GM12878 (cell line): ENCODE measurements at regions not wholly inside any gene's neighbourhood (a gene's known extent, or its start where the extent isn't known, plus 50 kb on each side); places are given as distances from the start of the nearest gene placed in this dataset.

Experiments used
- ATAC-seq: fragments of 200-7000 bp; cut with Tn5 transposase; 3 replicates; pipeline ENCODE4 v1.9.1; 2020; ENCODE audit warnings: mild to moderate bottlenecking, moderate library complexity
- BruUV-seq: library from RNA; stranded (reverse); fragments of 400-500 nt; replicated peaks from 2 replicates; lab custom pipeline; 2021; lab: Mats Ljungman, UMichigan
- CTCF ChIA-PET: fragments of 300-600 bp; sonication (Branson Sonifier 250); formaldehyde crosslinking; extraction: SDS; loops from one replicate; lab custom pipeline; 2021; ENCODE audit warnings: inconsistent platforms; lab: Yijun Ruan, JAX
- POLR2A ChIA-PET: fragments of 350-600 bp; formaldehyde crosslinking; extraction: SDS; loops from one replicate; lab custom pipeline; 2021; ENCODE audit warnings: inconsistent platforms; lab: Charles Lee
- RAD21 ChIA-PET: fragments of 300-600 bp; sonication (Branson Sonifier 250); formaldehyde crosslinking; loops from one replicate; lab custom pipeline; 2023; ENCODE audit warnings: antibody characterized with exemption; ENCODE audit not compliant: unreplicated experiment; lab: Charles Lee
- SMC1A ChIA-PET: fragments of 300-600 bp; sonication (Branson Sonifier 250); formaldehyde crosslinking; loops from one replicate; lab custom pipeline; 2023; ENCODE audit not compliant: unreplicated experiment, uncharacterized antibody; lab: Charles Lee
- DNase-seq: peaks from one replicate; pipeline ENCODE4 v3.0.0-alpha.2; 2011; ENCODE audit warnings: low read depth, low spot score
- FAIRE-seq: peaks from 3 replicates; lab custom pipeline; 2011; peaks lifted over from hg19 to GRCh38; lab: Jason Lieb, UNC
- H2AFZ ChIP-seq: 2 replicates; pipeline ENCODE4 v1.6.0; 2011; ENCODE audit warnings: low read depth, low read length, control low read depth; ENCODE audit not compliant: control insufficient read depth
- H3K27ac ChIP-seq: 2 replicates; pipeline ENCODE4 v1.5.1; 2011; ENCODE audit warnings: control low read depth; ENCODE audit not compliant: control insufficient read depth, insufficient read depth
- H3K27me3 ChIP-seq, 2 experiments: replicated peaks in 1 of 2; 2 replicates each; pipeline versions ENCODE4 v1.6.0 to v1.6.1; 2011; ENCODE audit warnings: low read length in 1 of 2; ENCODE audit not compliant: control insufficient read depth in 2 of 2, insufficient read depth in 2 of 2
- H3K36me3 ChIP-seq, 2 experiments: 2 replicates each; pipeline ENCODE4 v1.5.1; 2011; ENCODE audit warnings: low read length in 1 of 2; ENCODE audit not compliant: control insufficient read depth in 2 of 2, insufficient read depth in 2 of 2
- H3K4me1 ChIP-seq: 2 replicates; pipeline ENCODE4 v1.6.1; 2011; ENCODE audit warnings: mild to moderate bottlenecking, low read length, moderate library complexity, mixed read lengths; ENCODE audit not compliant: control insufficient read depth, insufficient read depth
- H3K4me2 ChIP-seq: 2 replicates; pipeline ENCODE4 v1.6.0; 2011; ENCODE audit warnings: control low read depth; ENCODE audit not compliant: control insufficient read depth, insufficient read depth
- H3K4me3 ChIP-seq: fragments of 200-600 bp; sonication (generic); 2 replicates; pipeline ENCODE4 v1.5.1; 2016
- H3K79me2 ChIP-seq: 2 replicates; pipeline ENCODE4 v1.6.0; 2011; ENCODE audit warnings: low read length; ENCODE audit not compliant: control insufficient read depth, insufficient read depth
- H3K9ac ChIP-seq: 2 replicates; pipeline ENCODE4 v1.8.0; 2011; ENCODE audit warnings: low read length, control low read depth, mixed read lengths; ENCODE audit not compliant: control insufficient read depth, insufficient read depth
- H3K9me3 ChIP-seq: replicated peaks from 3 replicates; pipeline ENCODE4 v1.5.1; 2011; ENCODE audit warnings: mild to moderate bottlenecking, low read length; ENCODE audit not compliant: control insufficient read depth, insufficient read depth
- H4K20me1 ChIP-seq: 2 replicates; pipeline ENCODE4 v1.6.0; 2011; ENCODE audit not compliant: control insufficient read depth, insufficient read depth
- CEBPZ ChIP-seq: fragments of 150-350 bp; IDR thresholded peaks from 2 replicates; pipeline ENCODE4 v1.6.1; 2016; ENCODE audit warnings: low read depth, low read length
- CTCF ChIP-seq, 3 experiments: IDR thresholded peaks in 2 of 3; conservative IDR thresholded peaks in 1 of 3; 2 replicates each; pipeline ENCODE4 v1.5.1; 2011; ENCODE audit warnings: low read depth in 3 of 3, low read length in 3 of 3, mild to moderate bottlenecking in 3 of 3, control low read depth in 2 of 3, moderate library complexity in 2 of 3, inconsistent platforms in 1 of 3, mixed read lengths in 1 of 3; ENCODE audit not compliant: control insufficient read depth in 2 of 3, insufficient read depth in 1 of 3; ENCODE audit errors: extremely low read depth in 1 of 3
- DPF2 ChIP-seq: fragments of 450-650 bp; IDR thresholded peaks from 2 replicates; pipeline ENCODE4 v1.6.1; 2017; ENCODE audit warnings: mild to moderate bottlenecking
- EP300 ChIP-seq, 2 experiments: fragments of 150-350 bp in 1 of 2; IDR thresholded peaks; 2 replicates each; pipeline ENCODE4 v1.6.1; 2011 to 2012; ENCODE audit warnings: low read depth in 2 of 2, low read length in 2 of 2, borderline replicate concordance in 1 of 2, improper control_type of control experiment in 1 of 2, inconsistent platforms in 1 of 2; ENCODE audit not compliant: control insufficient read depth in 1 of 2
- FOXK2 ChIP-seq: fragments of 450-650 bp; IDR thresholded peaks from 2 replicates; pipeline ENCODE4 v1.6.1; 2017; ENCODE audit warnings: mild to moderate bottlenecking, moderate library complexity
- GABPA ChIP-seq: IDR thresholded peaks from 2 replicates; pipeline ENCODE4 v1.6.1; 2014; ENCODE audit warnings: antibody characterized with exemption, low read depth, mild to moderate bottlenecking, inconsistent platforms
- IKZF2 ChIP-seq, 2 experiments: fragments of 450-650 bp; IDR thresholded peaks; 2 replicates each; pipeline ENCODE4 v1.6.1; 2017; ENCODE audit warnings: mild to moderate bottlenecking in 2 of 2, moderate library complexity in 2 of 2
- LARP7 ChIP-seq: fragments of 450-650 bp; IDR thresholded peaks from 2 replicates; pipeline ENCODE4 v1.6.1; 2017; ENCODE audit warnings: mild to moderate bottlenecking
- MYB ChIP-seq: fragments of 150-350 bp; IDR thresholded peaks from 2 replicates; pipeline ENCODE4 v1.6.1; 2014; ENCODE audit warnings: mild to moderate bottlenecking, low read depth, low read length, borderline replicate concordance
- NBN ChIP-seq: fragments of 450-650 bp; IDR thresholded peaks from 2 replicates; pipeline ENCODE4 v1.6.1; 2016
- NFIC ChIP-seq: IDR thresholded peaks from 2 replicates; pipeline ENCODE4 v1.6.1; 2012; ENCODE audit warnings: low read depth, mild to moderate bottlenecking, inconsistent platforms, low read length, moderate library complexity
- POLR2A ChIP-seq: IDR thresholded peaks from 2 replicates; pipeline ENCODE4 v1.6.1; 2011; ENCODE audit warnings: low read depth, mild to moderate bottlenecking, low read length
- ZBED1 ChIP-seq: IDR thresholded peaks from 2 replicates; pipeline ENCODE4 v1.6.1; 2016; ENCODE audit warnings: borderline replicate concordance
- WGBS: methylation state at CpG from one replicate; pipeline ENCODE4 v1.1.6; 2016; ENCODE audit warnings: low lambda C conversion rate; ENCODE audit not compliant: insufficient replicate concordance, insufficient coverage; ENCODE audit errors: missing lambda C conversion rate; 5-methylcytosine and 5-hydroxymethylcytosine counted together
- in situ Hi-C: fragments of 300-500 bp; cut with MboI; formaldehyde crosslinking; loops from 9 replicates; pipeline ENCODE4 v1.14.3; 2018; ENCODE audit warnings: mixed read lengths
- intact Hi-C: fragments of 100-400 bp; cut with micrococcal nuclease; formaldehyde crosslinking; loops from one replicate; pipeline ENCODE4 v1.14.2; 2022; ENCODE audit not compliant: unreplicated experiment
- TF ChIP-seq, protein P1 (sequence below): IDR thresholded peaks from 2 replicates; pipeline ENCODE4 v1.6.1; 2012; ENCODE audit warnings: low read depth, low read length, improper control_type of control experiment
- TF ChIP-seq, protein P2 (sequence below): fragments of 450-650 bp; IDR thresholded peaks from 2 replicates; pipeline ENCODE4 v1.6.1; 2017; ENCODE audit warnings: low read depth, mild to moderate bottlenecking, moderate library complexity
- TF ChIP-seq, protein P3 (sequence below): IDR thresholded peaks from 2 replicates; pipeline ENCODE4 v1.6.1; 2012; ENCODE audit warnings: low read depth, low read length, improper control_type of control experiment

DNA sequence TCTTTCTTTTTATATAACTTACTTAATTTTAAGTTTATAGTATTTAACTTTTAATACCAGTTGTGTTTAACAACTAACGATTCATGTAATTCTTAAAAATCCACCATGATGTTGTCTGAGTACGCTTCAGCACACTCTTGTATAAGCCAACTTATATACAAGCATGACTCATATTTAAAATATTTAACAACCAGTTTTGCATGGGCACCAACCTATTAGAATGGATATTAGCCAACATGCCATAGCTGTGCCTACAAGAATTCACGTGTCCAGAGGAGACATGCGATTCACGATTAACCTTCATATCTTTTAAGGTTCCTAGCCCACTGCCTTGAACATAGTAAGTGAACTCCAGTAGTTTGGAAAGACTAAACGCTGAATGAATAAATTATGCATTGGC is 1023.2 kb downstream of the TBL1XR1 start:
- no peak overlapping the region for H3K9ac ChIP-seq
- ChIA-PET SMC1A (no interaction called here), POLR2A (no interaction called here), RAD21 (no interaction called here), CTCF (no interaction called here)
- no peaks in the 10 kb centered on the region for H4K20me1 ChIP-seq
- BruUV-seq: no TSS peak
- TF ChIP-seq CEBPZ: no peak
- TF ChIP-seq ZBED1: no peak
- TF ChIP-seq, protein P1, sequence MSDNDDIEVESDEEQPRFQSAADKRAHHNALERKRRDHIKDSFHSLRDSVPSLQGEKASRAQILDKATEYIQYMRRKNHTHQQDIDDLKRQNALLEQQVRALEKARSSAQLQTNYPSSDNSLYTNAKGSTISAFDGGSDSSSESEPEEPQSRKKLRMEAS: no peak
- TF ChIP-seq POLR2A: no peak
- no peak for TF ChIP-seq GABPA
- TF ChIP-seq DPF2: no peak
- TF ChIP-seq NFIC: no peak
- TF ChIP-seq, protein P2, sequence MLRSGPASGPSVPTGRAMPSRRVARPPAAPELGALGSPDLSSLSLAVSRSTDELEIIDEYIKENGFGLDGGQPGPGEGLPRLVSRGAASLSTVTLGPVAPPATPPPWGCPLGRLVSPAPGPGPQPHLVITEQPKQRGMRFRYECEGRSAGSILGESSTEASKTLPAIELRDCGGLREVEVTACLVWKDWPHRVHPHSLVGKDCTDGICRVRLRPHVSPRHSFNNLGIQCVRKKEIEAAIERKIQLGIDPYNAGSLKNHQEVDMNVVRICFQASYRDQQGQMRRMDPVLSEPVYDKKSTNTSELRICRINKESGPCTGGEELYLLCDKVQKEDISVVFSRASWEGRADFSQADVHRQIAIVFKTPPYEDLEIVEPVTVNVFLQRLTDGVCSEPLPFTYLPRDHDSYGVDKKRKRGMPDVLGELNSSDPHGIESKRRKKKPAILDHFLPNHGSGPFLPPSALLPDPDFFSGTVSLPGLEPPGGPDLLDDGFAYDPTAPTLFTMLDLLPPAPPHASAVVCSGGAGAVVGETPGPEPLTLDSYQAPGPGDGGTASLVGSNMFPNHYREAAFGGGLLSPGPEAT: no peak
- TF ChIP-seq FOXK2: no peak
- no peak for TF ChIP-seq EP300 (IDR thresholded peaks at IDR 0.05; ENCODE audit: borderline replicate concordance in 1 of 2, control insufficient read depth in 1 of 2, low read depth in 2 of 2, low read length in 2 of 2)
- no peak for TF ChIP-seq NBN
- TF ChIP-seq IKZF2 (IDR thresholded peaks at IDR 0.05): no peak
- TF ChIP-seq CTCF (IDR thresholded peaks at IDR 0.05 in 2 of 3, conservative IDR thresholded peaks at IDR 0.05 in 1 of 3; ENCODE audit: control insufficient read depth in 2 of 3, extremely low read depth in 1 of 3, insufficient read depth in 1 of 3, low read depth in 3 of 3, low read length in 3 of 3): no peak
- no peak for TF ChIP-seq LARP7
- TF ChIP-seq MYB: no peak
- TF ChIP-seq, protein P3, sequence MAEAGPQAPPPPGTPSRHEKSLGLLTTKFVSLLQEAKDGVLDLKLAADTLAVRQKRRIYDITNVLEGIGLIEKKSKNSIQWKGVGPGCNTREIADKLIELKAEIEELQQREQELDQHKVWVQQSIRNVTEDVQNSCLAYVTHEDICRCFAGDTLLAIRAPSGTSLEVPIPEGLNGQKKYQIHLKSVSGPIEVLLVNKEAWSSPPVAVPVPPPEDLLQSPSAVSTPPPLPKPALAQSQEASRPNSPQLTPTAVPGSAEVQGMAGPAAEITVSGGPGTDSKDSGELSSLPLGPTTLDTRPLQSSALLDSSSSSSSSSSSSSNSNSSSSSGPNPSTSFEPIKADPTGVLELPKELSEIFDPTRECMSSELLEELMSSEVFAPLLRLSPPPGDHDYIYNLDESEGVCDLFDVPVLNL: no peak
- in situ Hi-C loops (no loop called here), intact Hi-C loops (no loop called here)
- H3K4me1 ChIP-seq: no peaks in the 10 kb centered on the region
- no peaks in the 10 kb centered on the region for H3K36me3 ChIP-seq
- no peaks in the 10 kb centered on the region for H3K27me3 ChIP-seq
- no peak overlapping the region for H2AFZ ChIP-seq
- H3K27ac ChIP-seq: no peak overlapping the region
- no peak for FAIRE-seq
- no peak for DNase-seq
- no peak overlapping the region for H3K4me3 ChIP-seq
- ATAC-seq: no peak
- H3K79me2 ChIP-seq: no peaks in the 10 kb centered on the region
- 69% methylated on average over 6 of the region's 6 CpGs for WGBS
- no peaks in the 10 kb centered on the region for H3K9me3 ChIP-seq
- H3K4me2 ChIP-seq: no peak overlapping the region
